ENCODE measurements at regions not wholly inside any gene's neighbourhood (a gene's known extent, or its start where the extent isn't known, plus 50 kb on each side); places are given as distances from the start of the nearest gene placed in this dataset.

GRCh38 chr5:120994112-120994511 lies 530.0 kb downstream of the PRR16 start:
- TF ChIP-seq, protein P1, sequence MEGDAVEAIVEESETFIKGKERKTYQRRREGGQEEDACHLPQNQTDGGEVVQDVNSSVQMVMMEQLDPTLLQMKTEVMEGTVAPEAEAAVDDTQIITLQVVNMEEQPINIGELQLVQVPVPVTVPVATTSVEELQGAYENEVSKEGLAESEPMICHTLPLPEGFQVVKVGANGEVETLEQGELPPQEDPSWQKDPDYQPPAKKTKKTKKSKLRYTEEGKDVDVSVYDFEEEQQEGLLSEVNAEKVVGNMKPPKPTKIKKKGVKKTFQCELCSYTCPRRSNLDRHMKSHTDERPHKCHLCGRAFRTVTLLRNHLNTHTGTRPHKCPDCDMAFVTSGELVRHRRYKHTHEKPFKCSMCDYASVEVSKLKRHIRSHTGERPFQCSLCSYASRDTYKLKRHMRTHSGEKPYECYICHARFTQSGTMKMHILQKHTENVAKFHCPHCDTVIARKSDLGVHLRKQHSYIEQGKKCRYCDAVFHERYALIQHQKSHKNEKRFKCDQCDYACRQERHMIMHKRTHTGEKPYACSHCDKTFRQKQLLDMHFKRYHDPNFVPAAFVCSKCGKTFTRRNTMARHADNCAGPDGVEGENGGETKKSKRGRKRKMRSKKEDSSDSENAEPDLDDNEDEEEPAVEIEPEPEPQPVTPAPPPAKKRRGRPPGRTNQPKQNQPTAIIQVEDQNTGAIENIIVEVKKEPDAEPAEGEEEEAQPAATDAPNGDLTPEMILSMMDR (IDR thresholded peaks at IDR 0.05) = no peak
- TF ChIP-seq POLR2A (IDR thresholded peaks at IDR 0.05) = no peak

Data from thyroid gland (tissue), 4 donors.